ENCODE measurements at regions not wholly inside any gene's neighbourhood (a gene's known extent, or its start where the extent isn't known, plus 50 kb on each side); places are given as distances from the start of the nearest gene placed in this dataset.

- no peak for TF ChIP-seq ZNF274 (IDR thresholded peaks at IDR 0.05; ENCODE audit: low read depth, low read length)
- no peak for TF ChIP-seq YY1 (IDR thresholded peaks at IDR 0.05; ENCODE audit: insufficient read depth, insufficient read length)
Observed at GRCh38 chr18:70620837-70621612, 332.2 kb downstream of the SOCS6 start.
